H9 (cell line): ENCODE measurements at regions not wholly inside any gene's neighbourhood (a gene's known extent, or its start where the extent isn't known, plus 50 kb on each side); places are given as distances from the start of the nearest gene placed in this dataset.

Source experiments
- DNase-seq: peaks from one replicate; pipeline ENCODE4 v3.0.0-alpha.2; 2017
- H2AFZ ChIP-seq: one replicate; pipeline ENCODE4 v1.6.1; 2013; ENCODE audit warnings: mild to moderate bottlenecking, low read length, control low read depth, moderate library complexity
- H2AK5ac ChIP-seq: 2 replicates; pipeline ENCODE4 v1.6.1; 2013; ENCODE audit warnings: low read length, control low read depth, mixed read lengths; ENCODE audit not compliant: insufficient read length
- H2BK120ac ChIP-seq: one replicate; pipeline ENCODE4 v1.6.1; 2013; ENCODE audit warnings: low read depth, mild to moderate bottlenecking, low read length, control low read depth, inconsistent platforms; ENCODE audit not compliant: poor library complexity, severe bottlenecking
- H2BK12ac ChIP-seq: 2 replicates; pipeline ENCODE4 v1.6.1; 2013; ENCODE audit warnings: low read length, control low read depth, mixed read lengths, low read depth; ENCODE audit not compliant: insufficient read length
- H2BK15ac ChIP-seq: 2 replicates; pipeline ENCODE4 v1.6.1; 2013; ENCODE audit warnings: low read depth, low read length, control low read depth
- H2BK20ac ChIP-seq: one replicate; pipeline ENCODE4 v1.6.1; 2013; ENCODE audit warnings: low read depth, mild to moderate bottlenecking, low read length, control low read depth, inconsistent platforms; ENCODE audit not compliant: poor library complexity, severe bottlenecking
- H2BK5ac ChIP-seq: 2 replicates; pipeline ENCODE4 v1.6.1; 2013; ENCODE audit warnings: low read length, control low read depth, mixed read lengths; ENCODE audit not compliant: insufficient read length
- H3K14ac ChIP-seq: 2 replicates; pipeline ENCODE4 v1.6.1; 2013; ENCODE audit warnings: low read length, control low read depth; ENCODE audit not compliant: insufficient read depth
- H3K18ac ChIP-seq: 2 replicates; pipeline ENCODE4 v1.6.1; 2013; ENCODE audit warnings: low read depth, mild to moderate bottlenecking, mixed read lengths, low read length, control low read depth; ENCODE audit not compliant: insufficient read length
- H3K23ac ChIP-seq: 2 replicates; pipeline ENCODE4 v1.6.1; 2013; ENCODE audit warnings: low read length, control low read depth, mixed read lengths, low read depth; ENCODE audit not compliant: insufficient read length
- H3K23me2 ChIP-seq: 2 replicates; pipeline ENCODE4 v1.6.1; 2013; ENCODE audit warnings: low read depth, mild to moderate bottlenecking, mixed read lengths, low read length, control low read depth; ENCODE audit not compliant: insufficient read length, poor library complexity, severe bottlenecking
- H3K27ac ChIP-seq: 2 replicates; pipeline ENCODE4 v1.5.1; 2013; ENCODE audit warnings: low read length, control low read depth, mixed read lengths, low read depth; ENCODE audit not compliant: insufficient read length
- H3K27me3 ChIP-seq: 2 replicates; pipeline ENCODE4 v1.6.1; 2013; ENCODE audit warnings: low read length, control low read depth, inconsistent platforms; ENCODE audit not compliant: insufficient read depth
- H3K4ac ChIP-seq: 2 replicates; pipeline ENCODE4 v1.6.1; 2013; ENCODE audit warnings: low read depth, mild to moderate bottlenecking, control low read depth, inconsistent platforms, low read length, moderate library complexity
- H3K4me1 ChIP-seq: 2 replicates; pipeline ENCODE4 v1.6.1; 2013; ENCODE audit warnings: low read length, control low read depth, inconsistent platforms; ENCODE audit not compliant: insufficient read depth
- H3K4me2 ChIP-seq: 2 replicates; pipeline ENCODE4 v1.6.1; 2013; ENCODE audit warnings: low read length, control low read depth, mixed read lengths; ENCODE audit not compliant: insufficient read length, insufficient read depth
- H3K56ac ChIP-seq: 2 replicates; pipeline ENCODE4 v1.6.1; 2013; ENCODE audit warnings: low read depth, mild to moderate bottlenecking, mixed read lengths, low read length, control low read depth; ENCODE audit not compliant: insufficient read length
- H3K79me1 ChIP-seq: 2 replicates; pipeline ENCODE4 v1.6.1; 2013; ENCODE audit warnings: low read depth, mild to moderate bottlenecking, moderate library complexity, low read length, control low read depth, inconsistent platforms; ENCODE audit not compliant: insufficient read depth, poor library complexity, severe bottlenecking
- H3K79me2 ChIP-seq: 2 replicates; pipeline ENCODE4 v1.6.1; 2013; ENCODE audit warnings: low read length, control low read depth, inconsistent platforms; ENCODE audit not compliant: insufficient read depth
- H3K9ac ChIP-seq: 2 replicates; pipeline ENCODE4 v1.6.1; 2013; ENCODE audit warnings: low read length, control low read depth, mixed read lengths; ENCODE audit not compliant: insufficient read length; ENCODE audit errors: extremely low read depth
- H3K9me3 ChIP-seq: one replicate; pipeline ENCODE4 v1.6.1; 2013; ENCODE audit warnings: low read depth, low read length, inconsistent platforms; ENCODE audit not compliant: control insufficient read depth
- H3T11ph ChIP-seq: one replicate; pipeline ENCODE4 v1.6.1; 2013; ENCODE audit warnings: mild to moderate bottlenecking, low read length, control low read depth, inconsistent platforms
- H4K20me1 ChIP-seq: one replicate; pipeline ENCODE4 v1.6.1; 2013; ENCODE audit not compliant: control insufficient read depth, insufficient read length, insufficient read depth
- H4K5ac ChIP-seq: 2 replicates; pipeline ENCODE4 v1.6.1; 2013; ENCODE audit warnings: low read depth, mild to moderate bottlenecking, mixed read lengths, low read length, control low read depth; ENCODE audit not compliant: insufficient read length
- H4K8ac ChIP-seq: replicated peaks from 2 replicates; pipeline ENCODE4 v1.6.1; 2013; ENCODE audit warnings: low read length, control low read depth, mixed read lengths, low read depth; ENCODE audit not compliant: insufficient read length
- H4K91ac ChIP-seq: 2 replicates; pipeline ENCODE4 v1.6.1; 2013; ENCODE audit warnings: low read depth, mild to moderate bottlenecking, moderate library complexity, mixed read lengths, low read length, control low read depth; ENCODE audit not compliant: insufficient read length
- H3K27ac Mint-ChIP-seq, 3 experiments: 2 replicates in 2 of 3; 3 replicates in 1 of 3; pipeline ENCODE4 v1.8.0; 2020 to 2021; ENCODE audit warnings: mixed read lengths in 3 of 3, mild to moderate bottlenecking in 1 of 3, moderate library complexity in 1 of 3
- H3K27me3 Mint-ChIP-seq: 2 replicates; pipeline ENCODE4 v1.8.0; 2021; ENCODE audit warnings: low read depth, mild to moderate bottlenecking, moderate library complexity, mixed read lengths
- H3K36me3 Mint-ChIP-seq, 3 experiments: 2 replicates in 2 of 3; 3 replicates in 1 of 3; pipeline ENCODE4 v1.8.0; 2020 to 2021; ENCODE audit warnings: low read depth in 3 of 3, mixed read lengths in 3 of 3; ENCODE audit not compliant: insufficient read depth in 1 of 3
- H3K4me1 Mint-ChIP-seq, 2 experiments: 2 replicates each; pipeline ENCODE4 v1.8.0; 2020; ENCODE audit warnings: mixed read lengths in 2 of 2
- H3K4me3 Mint-ChIP-seq, 2 experiments: 2 replicates in 1 of 2; 3 replicates in 1 of 2; pipeline ENCODE4 v1.8.0; 2020 to 2021; ENCODE audit warnings: mild to moderate bottlenecking in 2 of 2, mixed read lengths in 2 of 2, moderate library complexity in 1 of 2
- H3K9me3 Mint-ChIP-seq, 2 experiments: 2 replicates in 1 of 2; 3 replicates in 1 of 2; pipeline ENCODE4 v1.8.0; 2020; ENCODE audit warnings: mild to moderate bottlenecking in 2 of 2, mixed read lengths in 2 of 2, moderate library complexity in 1 of 2
- CTCF ChIP-seq: fragments of 200-600 bp; sonication (generic); conservative IDR thresholded peaks from 3 replicates; pipeline ENCODE4 v1.8.0; 2021; ENCODE audit warnings: antibody characterized with exemption, mild to moderate bottlenecking
- WGBS: extraction: QIAGEN DNeasy Blood & Tissue Kit; methylation state at CpG from one replicate; pipeline ENCODE4 v1.1.7; 2013; ENCODE audit warnings: missing lambda C conversion rate, low lambda C conversion rate, mixed read lengths; ENCODE audit not compliant: insufficient read length; ENCODE audit errors: extremely low coverage; 5-methylcytosine and 5-hydroxymethylcytosine counted together

GRCh38 chr5:129217179-129217578, 122.6 kb downstream of the ISOC1 start:
- no peak overlapping the region for H3K18ac ChIP-seq
- Mint-ChIP-seq H3K4me1 (no peaks in the 10 kb centered on the region), H3K27me3 (no peaks in the 10 kb centered on the region), H3K27ac (no peak overlapping the region), H3K4me3 (no peak overlapping the region), H3K9me3 (peaks cover 3 to 4% of the 10 kb centered on the region in 2 experiments; a peak in 3 of 5 replicates), H3K36me3 (no peaks in the 10 kb centered on the region; a peak in 2 of 7 replicates)
- no peaks in the 10 kb centered on the region for H4K20me1 ChIP-seq
- H2AK5ac ChIP-seq, result no peak overlapping the region
- no peak overlapping the region for H3K14ac ChIP-seq
- H4K8ac ChIP-seq, result no peak overlapping the region
- H3K9ac ChIP-seq, result no peak overlapping the region
- no peak overlapping the region for H2BK5ac ChIP-seq
- WGBS, result no CpG with 5 or more reads among the region's 3 CpGs
- no peaks in the 10 kb centered on the region for H3K79me2 ChIP-seq
- no peaks in the 10 kb centered on the region for H3K23me2 ChIP-seq
- no peak overlapping the region for H2BK20ac ChIP-seq
- no peak overlapping the region for H3T11ph ChIP-seq
- no peak for DNase-seq
- no peak overlapping the region for H3K23ac ChIP-seq
- no peak overlapping the region for H3K4ac ChIP-seq
- no peak overlapping the region for H3K27ac ChIP-seq
- no peak overlapping the region for H2BK120ac ChIP-seq
- no peak overlapping the region for H2BK15ac ChIP-seq
- no peak overlapping the region for H2AFZ ChIP-seq
- H4K91ac ChIP-seq, result no peak overlapping the region
- no peak overlapping the region for H3K4me2 ChIP-seq
- no peak overlapping the region for H4K5ac ChIP-seq
- no peaks in the 10 kb centered on the region for H3K4me1 ChIP-seq
- no peaks in the 10 kb centered on the region for H3K27me3 ChIP-seq
- no peak for TF ChIP-seq CTCF
- H3K79me1 ChIP-seq, result no peaks in the 10 kb centered on the region
- no peak overlapping the region for H2BK12ac ChIP-seq
- no peak overlapping the region for H3K56ac ChIP-seq
- no peaks in the 10 kb centered on the region for H3K9me3 ChIP-seq
